ENCODE measurements at regions not wholly inside any gene's neighbourhood (a gene's known extent, or its start where the extent isn't known, plus 50 kb on each side); places are given as distances from the start of the nearest gene placed in this dataset.
"Not testable (repeated sequence)": the region's sequence is repeated elsewhere in the genome, so short reads cannot be mapped to it uniquely, and the experiment has no call there.

DNA sequence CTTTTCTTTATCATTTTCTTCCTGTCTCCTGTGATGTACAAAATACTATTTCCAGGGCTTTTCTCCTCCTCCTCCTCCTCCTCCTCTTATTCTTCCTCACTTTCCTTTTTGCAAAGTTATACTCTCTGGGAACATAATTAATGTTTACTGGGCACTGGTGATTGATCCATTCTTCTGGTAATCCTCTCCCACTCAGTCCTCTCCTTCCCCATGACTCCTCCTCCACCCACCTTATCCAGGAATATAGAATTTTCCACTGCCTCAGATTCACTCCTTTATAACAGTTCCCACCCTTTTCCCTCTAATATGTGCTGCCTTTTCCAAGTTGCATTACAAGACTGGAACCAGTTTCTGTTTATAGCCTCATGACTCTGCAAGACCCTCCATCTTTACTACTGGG lies 62.5 kb upstream of the IYD start:
- Mint-ChIP-seq H3K9me3 (ENCODE audit: unreplicated experiment) (peaks cover 2% of the 10 kb centered on the region), H3K27ac (ENCODE audit: unreplicated experiment) (no peak overlapping the region), H3K27me3 (ENCODE audit: unreplicated experiment) (no peaks in the 10 kb centered on the region), H3K4me3 (ENCODE audit: unreplicated experiment) (no peak overlapping the region), H3K36me3 (ENCODE audit: unreplicated experiment) (no peaks in the 10 kb centered on the region), H3K4me1 (ENCODE audit: low read depth, unreplicated experiment) (peaks cover 14% of the 10 kb centered on the region)
- no peak for TF ChIP-seq CTCF (IDR thresholded peaks at IDR 0.05; ENCODE audit: partially characterized antibody, unreplicated experiment)
- DNase-seq: no peak

- Mint-ChIP-seq H3K4me3 (ENCODE audit: unreplicated experiment) (no peak overlapping the region), H3K4me1 (ENCODE audit: low read depth, unreplicated experiment) (peaks cover 4% of the 10 kb centered on the region), H3K27me3 (ENCODE audit: unreplicated experiment) (no peaks in the 10 kb centered on the region), H3K27ac (ENCODE audit: unreplicated experiment) (no peak overlapping the region), H3K36me3 (ENCODE audit: unreplicated experiment) (peaks cover 8% of the 10 kb centered on the region), H3K9me3 (ENCODE audit: unreplicated experiment) (peaks cover 2% of the 10 kb centered on the region)
- DNase-seq: no peak
- no peak for TF ChIP-seq CTCF (IDR thresholded peaks at IDR 0.05; ENCODE audit: partially characterized antibody, unreplicated experiment)
Observed at GRCh38 chr6:150307520-150307919, 61.3 kb upstream of the IYD start.

DNA sequence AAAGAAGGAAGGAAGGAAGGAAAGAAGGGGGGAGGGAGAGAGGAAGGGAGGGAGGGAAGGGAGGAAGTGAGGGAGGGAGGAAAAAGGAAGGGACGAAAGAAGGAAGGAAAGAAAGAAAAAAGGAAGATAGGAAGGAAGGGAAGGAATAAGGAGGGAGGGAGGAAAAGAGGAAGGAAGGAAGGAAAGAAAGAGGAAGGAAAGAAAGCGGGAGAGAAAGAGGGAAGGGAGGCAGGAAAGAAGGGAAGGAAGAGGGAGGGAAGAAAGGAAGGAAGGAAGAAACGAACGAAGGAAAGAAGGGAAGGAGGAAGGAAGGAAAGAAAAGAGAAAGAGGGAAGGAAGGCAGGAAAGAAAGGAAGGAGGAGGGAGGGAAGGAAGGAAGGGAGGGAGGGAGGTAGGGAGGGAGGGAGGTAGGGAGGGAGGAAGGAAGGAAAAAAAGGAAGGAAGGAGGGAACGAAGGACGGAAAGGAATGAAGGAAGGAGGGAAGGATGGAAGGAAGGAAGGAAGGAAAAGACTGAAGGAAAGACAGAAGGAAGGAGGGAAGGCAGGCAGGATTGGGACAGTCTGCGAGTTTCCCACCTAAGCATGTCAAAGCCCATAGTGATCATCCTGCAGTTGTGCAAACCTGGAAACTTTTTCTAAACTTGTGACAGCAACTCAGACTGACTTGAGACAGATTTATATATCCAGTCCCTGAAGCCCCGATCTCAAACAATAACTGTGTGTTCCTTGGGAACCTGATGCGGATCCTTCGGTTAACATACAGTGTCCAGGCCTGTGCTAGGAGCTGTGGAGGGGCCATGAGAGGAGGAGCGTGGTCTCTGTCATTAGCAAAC lies 59.8 kb upstream of the IYD start:
- Mint-ChIP-seq H3K9me3 (ENCODE audit: unreplicated experiment) (peaks cover 2% of the 10 kb centered on the region), H3K27me3 (ENCODE audit: unreplicated experiment) (no peaks in the 10 kb centered on the region), H3K4me3 (ENCODE audit: unreplicated experiment) (no peak overlapping the region), H3K27ac (ENCODE audit: unreplicated experiment) (no peak overlapping the region), H3K4me1 (ENCODE audit: low read depth, unreplicated experiment) (no peaks in the 10 kb centered on the region), H3K36me3 (ENCODE audit: unreplicated experiment) (peaks cover 8% of the 10 kb centered on the region)
- DNase-seq: no peak
- no peak for TF ChIP-seq CTCF (IDR thresholded peaks at IDR 0.05; ENCODE audit: partially characterized antibody, unreplicated experiment)

DNA sequence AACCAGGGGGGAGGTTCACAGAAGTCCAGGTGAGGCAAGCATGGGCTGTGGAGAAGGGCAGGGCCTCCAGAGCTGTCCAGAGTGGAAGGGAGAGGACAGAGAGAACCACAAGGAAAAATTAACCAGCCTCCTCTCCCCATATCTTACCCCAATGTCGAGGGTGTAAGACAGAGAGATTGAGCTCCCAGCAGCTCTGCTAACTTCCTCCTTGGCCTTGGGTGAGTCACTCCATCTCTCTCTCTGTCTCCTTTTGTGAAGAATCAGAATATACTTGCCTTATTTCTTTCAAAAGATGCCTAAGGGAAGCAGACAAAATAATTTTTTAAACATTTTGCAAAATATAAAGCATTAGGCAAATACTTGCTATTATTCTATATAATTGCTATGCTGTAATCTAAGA lies 58.3 kb upstream of the IYD start:
- Mint-ChIP-seq H3K36me3 (ENCODE audit: unreplicated experiment) (peaks cover 8% of the 10 kb centered on the region), H3K27ac (ENCODE audit: unreplicated experiment) (no peak overlapping the region), H3K27me3 (ENCODE audit: unreplicated experiment) (no peaks in the 10 kb centered on the region), H3K4me3 (ENCODE audit: unreplicated experiment) (no peak overlapping the region), H3K4me1 (ENCODE audit: low read depth, unreplicated experiment) (peaks cover 3% of the 10 kb centered on the region), H3K9me3 (ENCODE audit: unreplicated experiment) (peaks cover 4% of the 10 kb centered on the region)
- DNase-seq: no peak
- no peak for TF ChIP-seq CTCF (IDR thresholded peaks at IDR 0.05; ENCODE audit: partially characterized antibody, unreplicated experiment)

DNA sequence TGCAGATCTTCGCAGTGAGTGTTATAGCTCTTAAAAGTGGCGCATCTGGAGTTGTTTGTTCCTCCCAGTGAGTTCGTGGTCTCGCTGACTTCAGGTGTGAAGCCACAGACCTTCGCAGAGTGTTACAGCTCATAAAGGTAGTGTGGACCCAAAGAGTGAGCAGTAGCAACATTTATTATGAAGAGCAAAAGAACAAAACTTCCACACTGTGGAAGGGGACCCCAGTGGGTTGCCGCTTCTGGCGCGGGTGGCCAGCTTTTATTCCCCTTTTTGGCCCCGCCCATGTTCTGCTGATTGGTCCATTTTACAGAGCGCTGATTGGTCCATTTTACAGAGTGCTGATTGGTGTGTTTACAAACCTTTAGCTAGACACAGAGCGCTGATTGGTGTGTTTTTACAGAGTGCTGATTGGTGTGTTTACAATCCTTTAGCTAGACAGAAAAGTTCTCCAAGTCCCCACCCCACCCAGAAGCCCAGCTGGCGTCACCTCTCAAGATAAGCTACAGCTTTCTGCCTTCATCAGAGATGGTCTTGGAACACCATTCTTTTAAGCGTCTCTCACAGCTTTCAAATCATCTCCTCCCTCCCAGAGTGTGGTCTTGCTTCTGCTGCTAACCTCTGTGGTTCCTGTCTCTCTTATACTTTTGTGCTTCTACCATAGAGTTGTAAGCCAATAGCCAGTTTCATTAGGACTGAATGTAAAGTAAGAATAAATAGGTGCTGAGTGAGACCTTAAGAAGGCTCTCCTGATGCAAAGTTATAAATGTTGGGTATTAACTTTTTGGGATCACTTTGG lies 57.5 kb upstream of the IYD start:
- not testable (repeated sequence) for DNase-seq; H3K27ac Mint-ChIP-seq (ENCODE audit: unreplicated experiment); H3K36me3 Mint-ChIP-seq (ENCODE audit: unreplicated experiment); H3K4me1 Mint-ChIP-seq (ENCODE audit: low read depth, unreplicated experiment); H3K4me3 Mint-ChIP-seq (ENCODE audit: unreplicated experiment); H3K27me3 Mint-ChIP-seq (ENCODE audit: unreplicated experiment); H3K9me3 Mint-ChIP-seq (ENCODE audit: unreplicated experiment)

All from glutamatergic neuron (in vitro differentiated cells).